ENCODE measurements at regions not wholly inside any gene's neighbourhood (a gene's known extent, or its start where the extent isn't known, plus 50 kb on each side); places are given as distances from the start of the nearest gene placed in this dataset.

DNA sequence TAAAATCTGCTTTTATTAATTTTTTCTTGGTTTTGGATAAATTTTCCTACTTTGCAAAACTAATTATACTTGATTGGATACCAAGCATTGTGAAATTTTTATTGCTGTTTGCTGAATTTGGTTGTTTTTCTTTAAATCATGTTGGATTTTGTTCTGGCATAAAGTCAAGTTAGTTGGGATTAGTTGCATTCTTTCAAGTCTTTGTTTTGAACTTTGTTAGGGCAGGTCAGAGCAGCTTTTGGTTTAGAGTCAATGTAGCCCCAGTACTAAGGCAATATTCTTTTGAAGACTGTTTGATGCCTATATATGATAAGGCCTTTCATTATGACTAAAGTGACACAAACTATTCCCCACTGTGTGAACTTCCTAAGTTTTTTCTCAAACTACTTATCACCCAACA lies 531.1 kb downstream of the RASEF start:
- TF ChIP-seq, protein P1, sequence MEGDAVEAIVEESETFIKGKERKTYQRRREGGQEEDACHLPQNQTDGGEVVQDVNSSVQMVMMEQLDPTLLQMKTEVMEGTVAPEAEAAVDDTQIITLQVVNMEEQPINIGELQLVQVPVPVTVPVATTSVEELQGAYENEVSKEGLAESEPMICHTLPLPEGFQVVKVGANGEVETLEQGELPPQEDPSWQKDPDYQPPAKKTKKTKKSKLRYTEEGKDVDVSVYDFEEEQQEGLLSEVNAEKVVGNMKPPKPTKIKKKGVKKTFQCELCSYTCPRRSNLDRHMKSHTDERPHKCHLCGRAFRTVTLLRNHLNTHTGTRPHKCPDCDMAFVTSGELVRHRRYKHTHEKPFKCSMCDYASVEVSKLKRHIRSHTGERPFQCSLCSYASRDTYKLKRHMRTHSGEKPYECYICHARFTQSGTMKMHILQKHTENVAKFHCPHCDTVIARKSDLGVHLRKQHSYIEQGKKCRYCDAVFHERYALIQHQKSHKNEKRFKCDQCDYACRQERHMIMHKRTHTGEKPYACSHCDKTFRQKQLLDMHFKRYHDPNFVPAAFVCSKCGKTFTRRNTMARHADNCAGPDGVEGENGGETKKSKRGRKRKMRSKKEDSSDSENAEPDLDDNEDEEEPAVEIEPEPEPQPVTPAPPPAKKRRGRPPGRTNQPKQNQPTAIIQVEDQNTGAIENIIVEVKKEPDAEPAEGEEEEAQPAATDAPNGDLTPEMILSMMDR (IDR thresholded peaks at IDR 0.05; ENCODE audit: extremely low read depth, insufficient read depth, missing control alignments), result no peak
- no peak for DNase-seq (ENCODE audit: low spot score)
- in situ Hi-C loops (cut with MboI; ENCODE audit: low pct_unique_long_range_greater_than_20kb, low sequenced_read_pairs, unreplicated experiment), result no loop called here

DNA sequence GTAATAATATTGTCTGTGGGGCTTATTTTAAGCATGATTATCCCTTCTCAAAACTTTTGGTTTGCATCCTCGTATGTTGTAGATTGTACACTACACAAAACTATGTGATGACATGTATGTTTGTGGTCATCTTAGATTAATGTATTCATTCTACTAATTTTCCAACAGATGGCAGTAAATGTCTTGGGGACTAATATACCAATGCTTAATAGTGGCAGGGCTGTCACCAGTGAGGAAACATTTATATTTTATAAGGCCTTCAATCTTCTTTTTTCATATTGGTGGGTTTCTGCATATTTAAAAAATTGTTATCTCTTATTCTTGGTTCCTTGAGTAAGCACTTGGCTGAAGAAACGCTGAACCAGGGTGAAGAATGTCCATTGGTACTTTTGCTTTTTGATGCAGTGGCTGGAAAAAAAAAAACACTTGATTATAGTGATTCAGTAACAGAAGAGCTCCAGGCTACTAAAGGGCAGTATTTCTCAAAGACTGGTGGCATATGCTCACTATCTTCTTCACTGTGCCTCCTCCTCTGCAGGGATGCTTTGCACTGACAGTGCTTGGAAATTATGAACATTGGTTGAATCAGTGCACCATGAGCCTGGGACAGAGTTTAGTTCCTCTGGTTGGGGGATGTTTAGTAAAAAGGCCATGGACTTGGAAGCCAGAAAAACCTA lies 530.3 kb downstream of the RASEF start:
- TF ChIP-seq, protein P1 (IDR thresholded peaks at IDR 0.05; ENCODE audit: extremely low read depth, insufficient read depth, missing control alignments), result no peak
- in situ Hi-C loops (cut with MboI; ENCODE audit: low pct_unique_long_range_greater_than_20kb, low sequenced_read_pairs, unreplicated experiment), result no loop called here
- DNase-seq (ENCODE audit: low spot score), result no peak

DNA sequence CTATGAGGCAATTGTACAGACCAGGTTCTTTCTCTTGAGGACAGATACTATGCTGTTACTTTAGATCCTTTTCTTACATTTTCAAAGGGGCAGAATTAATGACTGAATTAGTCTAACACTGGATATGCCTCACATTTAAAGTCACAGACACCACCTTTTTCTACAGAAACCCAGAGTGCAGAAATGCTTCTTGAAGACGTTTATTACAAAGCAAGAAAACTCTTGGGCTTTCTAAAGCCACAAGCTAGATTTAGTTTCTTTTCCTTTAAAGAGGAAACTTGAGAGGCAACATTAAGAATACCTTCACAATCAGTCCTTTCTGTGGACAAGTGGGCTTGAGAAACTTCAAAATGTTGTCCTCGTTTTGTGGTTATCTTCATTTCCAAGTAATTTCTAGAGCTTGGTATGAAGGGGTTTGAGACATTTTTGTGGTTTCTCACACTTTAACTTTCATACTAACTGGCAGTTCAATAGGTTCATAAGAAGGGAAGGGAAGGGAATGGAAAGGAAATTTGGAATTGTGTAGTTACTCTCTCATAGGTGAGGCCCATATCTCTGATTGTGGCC lies 527.4 kb downstream of the RASEF start:
- TF ChIP-seq, protein P1 (IDR thresholded peaks at IDR 0.05; ENCODE audit: extremely low read depth, insufficient read depth, missing control alignments), result no peak
- no peak for DNase-seq (ENCODE audit: low spot score)
- in situ Hi-C loops (cut with MboI; ENCODE audit: low pct_unique_long_range_greater_than_20kb, low sequenced_read_pairs, unreplicated experiment), result no loop called here

DNA sequence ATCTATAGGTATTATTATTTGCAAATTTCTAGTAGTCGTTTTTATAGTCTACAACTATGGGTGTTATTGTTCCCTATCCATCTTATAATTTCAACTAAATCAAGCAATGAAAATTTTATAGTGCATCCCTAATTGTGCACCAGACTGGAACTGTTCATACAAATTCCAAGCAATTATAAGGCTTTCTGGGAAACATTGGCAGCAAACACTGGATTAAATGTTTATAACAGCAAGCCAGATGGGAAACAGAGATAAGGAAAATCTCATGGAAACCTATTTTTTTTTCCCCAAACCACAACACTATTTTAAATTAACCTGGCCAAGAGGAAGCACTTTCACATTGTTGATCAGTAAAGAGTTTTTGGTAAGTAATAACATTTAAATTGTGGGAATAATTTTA lies 524.3 kb downstream of the RASEF start:
- no peak for DNase-seq (ENCODE audit: low spot score)
- TF ChIP-seq, protein P1 (IDR thresholded peaks at IDR 0.05; ENCODE audit: extremely low read depth, insufficient read depth, missing control alignments), result no peak
- in situ Hi-C loops (cut with MboI; ENCODE audit: low pct_unique_long_range_greater_than_20kb, low sequenced_read_pairs, unreplicated experiment), result no loop called here

DNA sequence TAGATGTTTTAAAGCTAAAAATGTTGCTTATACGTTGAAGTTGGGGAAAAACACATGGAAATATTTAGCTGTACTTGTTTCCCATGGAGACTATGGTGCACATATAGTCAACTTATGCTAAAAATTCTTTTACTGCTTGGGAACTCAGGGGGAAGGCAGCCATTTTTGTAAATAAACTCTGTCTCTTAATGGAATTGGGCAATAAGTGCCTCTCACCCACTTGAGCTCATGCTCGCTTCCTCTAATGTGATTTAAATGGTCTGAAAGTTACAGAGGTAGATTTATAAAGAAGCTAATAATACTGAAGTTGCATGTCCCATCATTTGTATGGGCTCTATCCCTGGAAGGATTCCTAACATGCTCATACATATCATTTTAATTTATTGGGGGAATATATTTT lies 523.8 kb downstream of the RASEF start:
- in situ Hi-C loops (cut with MboI; ENCODE audit: low pct_unique_long_range_greater_than_20kb, low sequenced_read_pairs, unreplicated experiment), result no loop called here
- DNase-seq (ENCODE audit: low spot score), result no peak
- TF ChIP-seq, protein P1 (IDR thresholded peaks at IDR 0.05; ENCODE audit: extremely low read depth, insufficient read depth, missing control alignments), result no peak

DNA sequence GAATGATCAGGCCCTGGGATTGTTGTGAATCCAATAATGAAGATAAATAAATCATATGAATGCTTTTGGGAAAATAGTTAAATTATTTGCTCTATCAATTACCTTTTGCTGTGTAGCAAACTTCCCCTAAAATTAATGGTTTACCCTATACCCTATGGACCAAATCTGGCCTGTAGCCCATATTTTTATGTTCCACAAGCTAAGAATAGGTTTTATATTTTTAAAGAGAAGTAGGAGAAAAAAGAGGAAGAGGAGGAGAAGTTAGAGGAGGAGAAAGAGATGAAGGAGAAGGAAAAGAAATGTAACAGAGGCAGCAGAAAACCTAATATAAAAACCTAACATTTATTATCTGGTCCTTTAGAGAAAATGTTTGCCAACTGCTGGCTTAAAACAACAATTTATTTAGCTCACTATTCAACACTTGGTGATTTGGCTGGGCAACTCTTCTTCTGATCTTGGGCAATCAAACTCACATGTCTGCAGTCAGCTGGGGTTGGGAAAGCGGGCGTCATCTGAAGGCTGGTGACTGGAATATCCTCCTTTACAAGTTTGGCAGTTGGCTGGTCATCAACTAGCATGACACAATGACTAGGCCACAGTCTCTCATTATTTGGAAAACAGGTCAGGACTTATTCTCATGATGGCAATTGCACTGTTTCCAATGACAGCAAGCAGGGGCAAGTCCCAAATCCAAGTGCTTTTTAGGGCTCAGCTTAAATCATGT lies 522.9 kb downstream of the RASEF start:
- TF ChIP-seq, protein P1 (IDR thresholded peaks at IDR 0.05; ENCODE audit: extremely low read depth, insufficient read depth, missing control alignments), result no peak
- in situ Hi-C loops (cut with MboI; ENCODE audit: low pct_unique_long_range_greater_than_20kb, low sequenced_read_pairs, unreplicated experiment), result no loop called here
- DNase-seq (ENCODE audit: low spot score), result no peak

All from GM13977 (cell line).